Activated B cell treated with CpG ODN at 0.5 μM for 24 hours (primary cell): ENCODE measurements at regions not wholly inside any gene's neighbourhood (a gene's known extent, or its start where the extent isn't known, plus 50 kb on each side); places are given as distances from the start of the nearest gene placed in this dataset.

Experiments
- ATAC-seq: fragments of 200-7000 bp; cut with Tn5 transposase; one replicate; pipeline ENCODE4 v1.10.0; 2021; ENCODE audit warnings: low read depth, mild to moderate bottlenecking, moderate library complexity
- CTCF ChIA-PET: fragments of 350-600 bp; sonication (Branson Sonifier 250); formaldehyde crosslinking; loops from one replicate; lab custom pipeline; 2021; ENCODE audit warnings: antibody characterized with exemption; lab: Charles Lee
- POLR2A ChIA-PET: fragments of 350-600 bp; sonication (Branson Sonifier 250); formaldehyde crosslinking; loops from one replicate; lab custom pipeline; 2021; ENCODE audit warnings: antibody characterized with exemption; lab: Charles Lee
- DNase-seq: peaks from one replicate; pipeline ENCODE4 v3.0.0; 2022
- H3K27ac Mint-ChIP-seq: one replicate; pipeline ENCODE4 v1.8.0; 2020; ENCODE audit warnings: mixed read lengths
- H3K27me3 Mint-ChIP-seq: one replicate; pipeline ENCODE4 v1.8.0; 2021; ENCODE audit warnings: mixed read lengths
- H3K36me3 Mint-ChIP-seq: one replicate; pipeline ENCODE4 v1.8.0; 2021; ENCODE audit warnings: low read depth, mixed read lengths
- H3K4me1 Mint-ChIP-seq: one replicate; pipeline ENCODE4 v1.8.0; 2021; ENCODE audit warnings: mixed read lengths
- H3K4me3 Mint-ChIP-seq: one replicate; pipeline ENCODE4 v1.8.0; 2020; ENCODE audit warnings: mild to moderate bottlenecking, mixed read lengths
- H3K9me3 Mint-ChIP-seq: one replicate; pipeline ENCODE4 v1.8.0; 2020; ENCODE audit warnings: mixed read lengths
- intact Hi-C: fragments of 100-400 bp; cut with micrococcal nuclease; formaldehyde crosslinking; loops from one replicate; pipeline ENCODE4 v1.15.1; 2024
- TF ChIP-seq, protein P1 (sequence below): fragments of 200-600 bp; IDR thresholded peaks from one replicate; pipeline ENCODE4 v1.8.0; 2022; ENCODE audit warnings: antibody characterized with exemption, mild to moderate bottlenecking

DNA sequence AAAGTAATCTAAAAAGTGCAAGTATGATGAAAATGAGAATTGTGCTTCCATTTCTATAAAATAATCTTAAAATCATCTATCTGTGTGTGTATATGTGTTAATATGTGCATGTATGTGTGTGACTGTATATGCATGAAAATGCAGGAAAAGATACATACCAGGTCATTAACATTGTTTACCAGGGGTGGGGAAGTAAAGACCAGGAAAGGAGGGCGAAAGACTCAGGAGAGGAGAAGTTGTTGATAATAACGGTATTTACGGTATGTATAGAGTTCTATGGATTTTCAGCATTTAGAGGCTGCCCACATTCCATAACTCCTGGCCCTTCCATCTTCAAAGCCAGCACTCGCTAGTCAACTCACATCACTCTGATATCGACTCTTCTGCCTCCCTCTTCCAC is 111.0 kb upstream of the SPDL1 start:
- POLR2A ChIA-PET: no interaction called here
- intact Hi-C loops: no loop called here
- TF ChIP-seq, protein P1, sequence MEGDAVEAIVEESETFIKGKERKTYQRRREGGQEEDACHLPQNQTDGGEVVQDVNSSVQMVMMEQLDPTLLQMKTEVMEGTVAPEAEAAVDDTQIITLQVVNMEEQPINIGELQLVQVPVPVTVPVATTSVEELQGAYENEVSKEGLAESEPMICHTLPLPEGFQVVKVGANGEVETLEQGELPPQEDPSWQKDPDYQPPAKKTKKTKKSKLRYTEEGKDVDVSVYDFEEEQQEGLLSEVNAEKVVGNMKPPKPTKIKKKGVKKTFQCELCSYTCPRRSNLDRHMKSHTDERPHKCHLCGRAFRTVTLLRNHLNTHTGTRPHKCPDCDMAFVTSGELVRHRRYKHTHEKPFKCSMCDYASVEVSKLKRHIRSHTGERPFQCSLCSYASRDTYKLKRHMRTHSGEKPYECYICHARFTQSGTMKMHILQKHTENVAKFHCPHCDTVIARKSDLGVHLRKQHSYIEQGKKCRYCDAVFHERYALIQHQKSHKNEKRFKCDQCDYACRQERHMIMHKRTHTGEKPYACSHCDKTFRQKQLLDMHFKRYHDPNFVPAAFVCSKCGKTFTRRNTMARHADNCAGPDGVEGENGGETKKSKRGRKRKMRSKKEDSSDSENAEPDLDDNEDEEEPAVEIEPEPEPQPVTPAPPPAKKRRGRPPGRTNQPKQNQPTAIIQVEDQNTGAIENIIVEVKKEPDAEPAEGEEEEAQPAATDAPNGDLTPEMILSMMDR: no peak

GRCh38 chr5:169471021-169471420 is 112.6 kb upstream of the SPDL1 start:
- Mint-ChIP-seq H3K9me3 (peaks cover 5% of the 10 kb centered on the region), H3K4me3 (no peak overlapping the region), H3K36me3 (no peaks in the 10 kb centered on the region), H3K27me3 (peaks cover 3% of the 10 kb centered on the region), H3K27ac (no peak overlapping the region), H3K4me1 (no peaks in the 10 kb centered on the region)
- CTCF ChIA-PET: no interaction called here
- POLR2A ChIA-PET: no interaction called here
- intact Hi-C loops: no loop called here
- TF ChIP-seq, protein P1: no peak
- DNase-seq (no peak), ATAC-seq (no peak)

More for the DNA sequence above, 111.0 kb upstream of the SPDL1 start:
- H3K36me3 Mint-ChIP-seq: no peaks in the 10 kb centered on the region
- DNase-seq: no peak
- H3K27me3 Mint-ChIP-seq: peaks cover 3% of the 10 kb centered on the region
- H3K4me3 Mint-ChIP-seq: no peak overlapping the region
- ATAC-seq: no peak
- H3K9me3 Mint-ChIP-seq: peaks cover 3% of the 10 kb centered on the region
- H3K4me1 Mint-ChIP-seq: no peaks in the 10 kb centered on the region
- CTCF ChIA-PET: no interaction called here
- no peak overlapping the region for H3K27ac Mint-ChIP-seq

DNA sequence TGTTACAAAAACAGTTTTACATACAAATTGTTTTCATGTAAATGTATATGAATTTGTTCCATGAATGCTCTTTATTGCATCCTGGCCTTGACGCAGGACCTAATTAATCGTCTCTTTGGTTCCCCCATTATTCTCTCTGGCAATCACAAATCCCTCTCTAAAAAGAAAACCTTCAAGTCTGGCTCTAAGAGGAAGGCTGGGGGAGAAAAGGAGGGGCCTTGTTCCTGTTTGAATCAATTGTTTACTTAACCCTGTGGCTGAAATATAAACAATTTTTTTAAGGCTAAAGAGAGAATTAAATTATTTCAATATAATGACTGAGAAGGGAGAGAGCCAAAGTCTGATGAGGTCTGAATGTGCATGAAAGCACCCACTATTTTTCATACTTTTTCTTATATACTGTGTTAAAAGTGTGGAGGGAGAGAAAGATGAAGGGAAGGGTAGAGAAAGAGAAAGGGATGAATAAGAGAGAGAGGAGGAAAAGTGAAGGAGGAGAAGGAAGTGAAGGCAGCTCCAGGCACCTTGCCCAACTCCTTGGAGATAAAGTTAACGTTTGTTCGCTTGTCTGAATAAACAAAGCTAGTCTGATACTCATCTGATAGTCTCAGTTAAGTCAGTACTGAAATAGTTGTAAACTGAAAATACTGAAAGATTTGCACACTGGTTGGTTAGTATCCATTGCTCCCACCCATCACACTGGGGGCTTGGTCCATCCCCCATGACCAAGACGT is 116.4 kb upstream of the SPDL1 start:
- intact Hi-C loops: no loop called here
- no peak for DNase-seq
- ATAC-seq: no peak
- POLR2A ChIA-PET: no interaction called here
- Mint-ChIP-seq H3K9me3 (peaks cover 2% of the 10 kb centered on the region), H3K4me1 (no peaks in the 10 kb centered on the region), H3K27ac (no peak overlapping the region), H3K27me3 (no peaks in the 10 kb centered on the region), H3K4me3 (no peak overlapping the region), H3K36me3 (no peaks in the 10 kb centered on the region)
- TF ChIP-seq, protein P1: no peak
- CTCF ChIA-PET: no interaction called here

- Mint-ChIP-seq H3K27me3 (peaks cover 3% of the 10 kb centered on the region), H3K4me1 (no peaks in the 10 kb centered on the region), H3K9me3 (no peaks in the 10 kb centered on the region), H3K27ac (no peak overlapping the region), H3K4me3 (no peak overlapping the region), H3K36me3 (no peaks in the 10 kb centered on the region)
- ChIA-PET POLR2A (no interaction called here), CTCF (no interaction called here)
- DNase-seq (no peak), ATAC-seq (no peak)
- TF ChIP-seq, protein P1: no peak
- intact Hi-C loops: no loop called here
Measured at GRCh38 chr5:169460896-169461295, 122.7 kb upstream of the SPDL1 start.

DNA sequence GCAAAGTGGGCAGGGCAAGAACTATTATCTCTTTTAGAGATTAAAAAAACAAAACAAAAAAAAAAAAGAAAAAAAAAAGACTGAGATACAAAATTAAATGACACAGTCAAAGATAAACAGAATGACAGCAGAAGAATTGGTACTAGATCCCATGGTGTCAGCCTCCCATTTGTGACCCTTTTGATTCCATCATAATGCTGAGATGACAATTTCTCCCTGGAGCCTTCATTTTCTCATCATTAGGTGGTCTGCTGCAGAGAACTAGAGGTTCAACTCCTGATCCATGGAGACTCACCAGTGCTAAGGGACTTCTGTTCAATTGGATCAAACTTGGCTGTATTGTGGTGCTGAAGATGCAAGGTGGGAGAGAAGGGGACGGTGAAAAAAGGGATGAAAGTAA is 123.5 kb upstream of the SPDL1 start:
- Mint-ChIP-seq H3K4me3 (no peak overlapping the region), H3K4me1 (no peaks in the 10 kb centered on the region), H3K27ac (no peak overlapping the region), H3K9me3 (no peaks in the 10 kb centered on the region), H3K36me3 (no peaks in the 10 kb centered on the region), H3K27me3 (peaks cover 5% of the 10 kb centered on the region)
- DNase-seq (no peak), ATAC-seq (no peak)
- ChIA-PET CTCF (no interaction called here), POLR2A (no interaction called here)
- intact Hi-C loops: no loop called here
- TF ChIP-seq, protein P1: no peak
